ENCODE measurements at regions not wholly inside any gene's neighbourhood (a gene's known extent, or its start where the extent isn't known, plus 50 kb on each side); places are given as distances from the start of the nearest gene placed in this dataset.

GRCh38 chr5:56725711-56726411 is 89.5 kb upstream of the MAP3K1 start:
- CTCF ChIA-PET (ENCODE audit: low intra/inter-chr PET ratio, low total read pairs), result no interaction called here
- in situ Hi-C loops (cut with HindIII; ENCODE audit: extremely low pct_ligation_motif_present, low pct_unique_long_range_greater_than_20kb) (no loop called here), intact Hi-C loops (cut with micrococcal nuclease; ENCODE audit: unreplicated experiment) (no loop called here)
- TF ChIP-seq ZNF253 (CRISPR knock-in tag; IDR thresholded peaks at IDR 0.05; ENCODE audit: borderline replicate concordance) (no peak), CCAR2 (optimal IDR thresholded peaks at IDR 0.05; ENCODE audit: low read depth, low read length) (no peak), ZNF704 (CRISPR knock-in tag; IDR thresholded peaks at IDR 0.05; ENCODE audit: borderline replicate concordance) (no peak), ARNTL (CRISPR knock-in tag; IDR thresholded peaks at IDR 0.05) (no peak), EP300 (IDR thresholded peaks at IDR 0.05; ENCODE audit: low read depth in 2 of 2, low read length in 2 of 2) (no peak), EP300 (CRISPR knock-in tag; IDR thresholded peaks at IDR 0.05; ENCODE audit: borderline replicate concordance) (no peak), KAT8 (CRISPR knock-in tag; IDR thresholded peaks at IDR 0.05) (no peak), ZNF512B (CRISPR knock-in tag; IDR thresholded peaks at IDR 0.05; ENCODE audit: borderline replicate concordance) (no peak), SMARCC2 (IDR thresholded peaks at IDR 0.05) (no peak), HDAC6 (IDR thresholded peaks at IDR 0.05; ENCODE audit: low read depth, low read length) (no peak), ZUFSP (CRISPR knock-in tag; IDR thresholded peaks at IDR 0.05; ENCODE audit: borderline replicate concordance) (no peak), JDP2 (CRISPR knock-in tag; IDR thresholded peaks at IDR 0.05; ENCODE audit: borderline replicate concordance) (no peak), BORCS8-MEF2B (CRISPR knock-in tag; IDR thresholded peaks at IDR 0.05) (no peak)
- TF ChIP-seq, protein P1, sequence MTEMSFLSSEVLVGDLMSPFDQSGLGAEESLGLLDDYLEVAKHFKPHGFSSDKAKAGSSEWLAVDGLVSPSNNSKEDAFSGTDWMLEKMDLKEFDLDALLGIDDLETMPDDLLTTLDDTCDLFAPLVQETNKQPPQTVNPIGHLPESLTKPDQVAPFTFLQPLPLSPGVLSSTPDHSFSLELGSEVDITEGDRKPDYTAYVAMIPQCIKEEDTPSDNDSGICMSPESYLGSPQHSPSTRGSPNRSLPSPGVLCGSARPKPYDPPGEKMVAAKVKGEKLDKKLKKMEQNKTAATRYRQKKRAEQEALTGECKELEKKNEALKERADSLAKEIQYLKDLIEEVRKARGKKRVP (CRISPR knock-in tag; IDR thresholded peaks at IDR 0.05), result no peak
- TF ChIP-seq, protein P2, sequence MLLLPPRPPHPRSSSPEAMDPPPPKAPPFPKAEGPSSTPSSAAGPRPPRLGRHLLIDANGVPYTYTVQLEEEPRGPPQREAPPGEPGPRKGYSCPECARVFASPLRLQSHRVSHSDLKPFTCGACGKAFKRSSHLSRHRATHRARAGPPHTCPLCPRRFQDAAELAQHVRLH (CRISPR knock-in tag; IDR thresholded peaks at IDR 0.05; ENCODE audit: borderline replicate concordance, low read depth), result no peak
- TF ChIP-seq, protein P3, sequence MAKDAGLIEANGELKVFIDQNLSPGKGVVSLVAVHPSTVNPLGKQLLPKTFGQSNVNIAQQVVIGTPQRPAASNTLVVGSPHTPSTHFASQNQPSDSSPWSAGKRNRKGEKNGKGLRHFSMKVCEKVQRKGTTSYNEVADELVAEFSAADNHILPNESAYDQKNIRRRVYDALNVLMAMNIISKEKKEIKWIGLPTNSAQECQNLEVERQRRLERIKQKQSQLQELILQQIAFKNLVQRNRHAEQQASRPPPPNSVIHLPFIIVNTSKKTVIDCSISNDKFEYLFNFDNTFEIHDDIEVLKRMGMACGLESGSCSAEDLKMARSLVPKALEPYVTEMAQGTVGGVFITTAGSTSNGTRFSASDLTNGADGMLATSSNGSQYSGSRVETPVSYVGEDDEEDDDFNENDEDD (CRISPR knock-in tag; IDR thresholded peaks at IDR 0.05; ENCODE audit: borderline replicate concordance), result no peak

More at GRCh38 chr5:56725711-56726411, 89.5 kb upstream of the MAP3K1 start:
- Histone ChIP-seq H3K4me1 (ENCODE audit: insufficient read depth, low read length) (no peaks in the 10 kb centered on the region), H3K79me2 (ENCODE audit: insufficient read depth, low read length) (no peaks in the 10 kb centered on the region), H3K9me3 (ENCODE audit: low read length) (no peaks in the 10 kb centered on the region), H3K27me3 (ENCODE audit: control insufficient read depth in 1 of 2, insufficient read depth in 2 of 2, low read length in 2 of 2) (peaks cover 0 to 3% of the 10 kb centered on the region in 2 experiments; a peak in 1 of 5 replicates), H3K4me2 (ENCODE audit: low read depth, low read length) (no peak overlapping the region), H4K20me1 (ENCODE audit: insufficient read depth, low read length) (no peaks in the 10 kb centered on the region), H2AFZ (ENCODE audit: low read length) (no peak overlapping the region), H3K4me3 (replicated peaks in 1 of 3; ENCODE audit: insufficient read depth in 1 of 3, low read depth in 2 of 3, low read length in 3 of 3) (no peak overlapping the region), H3K9ac (ENCODE audit: insufficient read depth, low read depth, low read length) (no peak overlapping the region), H3K27ac (ENCODE audit: extremely low read length, insufficient read depth, low read length) (no peak overlapping the region), H3K36me3 (replicated peaks in 1 of 2; ENCODE audit: control insufficient read depth in 1 of 2, insufficient read depth in 2 of 2, low read length in 2 of 2) (no peaks in the 10 kb centered on the region)
- POLR2A ChIA-PET, result no interaction called here
- 38% methylated on average over 8 of the region's 8 CpGs for WGBS (ENCODE audit: low lambda C conversion rate)
- ATAC-seq (no peak), FAIRE-seq (no peak), DNase-seq (ENCODE audit: low spot score) (no peak)
- BruUV-seq (replicated peaks), result no TSS peak

Data from HepG2 (cell line).